G401 (cell line): ENCODE measurements at regions not wholly inside any gene's neighbourhood (a gene's known extent, or its start where the extent isn't known, plus 50 kb on each side); places are given as distances from the start of the nearest gene placed in this dataset.
A peak's percentile ranks its signal among the peaks of the same experiment; 100 is the strongest.

ENCODE experiments used
- DNase-seq: peaks from one replicate; pipeline ENCODE4 v3.0.0-alpha.2; 2015; ENCODE audit warnings: low spot score
- in situ Hi-C: cut with HindIII; loops from 2 replicates; pipeline ENCODE4 v1.10.0; 2016; ENCODE audit warnings: low sequenced_read_pairs, mixed read lengths

DNA sequence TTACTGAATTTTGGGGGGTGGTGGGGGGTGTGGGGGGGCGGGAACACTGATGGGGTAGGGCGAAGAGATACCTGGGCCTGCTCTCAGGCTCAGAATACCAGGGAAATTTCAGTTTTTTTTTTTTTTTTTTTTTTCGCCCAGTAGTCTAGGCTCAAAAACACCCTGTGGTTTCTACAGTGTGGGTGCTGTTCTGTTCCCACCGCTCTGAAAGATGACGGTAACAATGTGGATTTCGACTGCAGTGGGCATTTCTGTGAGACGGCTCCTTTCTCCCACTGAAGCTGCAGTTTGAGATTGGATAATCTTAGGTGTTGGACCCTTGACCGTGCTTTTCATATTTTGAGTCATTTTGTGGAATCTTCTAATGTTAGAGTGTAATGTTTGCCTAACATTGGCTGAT lies 143.8 kb upstream of the RGMA start:
- DNase-seq: no peak
- in situ Hi-C loops: no loop called here

GRCh38 chr15:93231994-93232393 lies 143.0 kb upstream of the RGMA start:
- in situ Hi-C loops: no loop called here
- DNase-seq: no peak

GRCh38 chr15:93231261-93231925 lies 142.4 kb upstream of the RGMA start:
- in situ Hi-C loops: no loop called here
- DNase-seq: no peak

DNA sequence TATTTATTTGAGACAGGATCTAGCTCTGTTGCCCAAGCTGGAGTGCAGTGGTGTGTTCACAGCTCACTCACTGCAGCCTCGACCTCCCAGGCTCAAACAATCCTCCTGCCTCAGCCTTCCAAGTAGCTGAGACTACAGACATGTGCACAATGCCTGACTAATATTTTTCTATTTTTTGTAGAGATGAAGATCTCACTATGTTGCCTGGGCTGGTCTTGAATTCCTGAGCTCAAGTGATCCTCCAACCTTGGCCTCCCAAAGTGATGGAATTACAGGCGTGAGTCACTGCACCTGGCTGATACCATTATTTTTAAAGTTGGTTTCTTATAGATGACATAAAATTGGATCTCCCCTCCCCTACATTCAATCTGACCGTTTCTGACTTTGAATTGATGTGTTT lies 139.5 kb upstream of the RGMA start:
- DNase-seq: no peak
- in situ Hi-C loops: no loop called here

DNA sequence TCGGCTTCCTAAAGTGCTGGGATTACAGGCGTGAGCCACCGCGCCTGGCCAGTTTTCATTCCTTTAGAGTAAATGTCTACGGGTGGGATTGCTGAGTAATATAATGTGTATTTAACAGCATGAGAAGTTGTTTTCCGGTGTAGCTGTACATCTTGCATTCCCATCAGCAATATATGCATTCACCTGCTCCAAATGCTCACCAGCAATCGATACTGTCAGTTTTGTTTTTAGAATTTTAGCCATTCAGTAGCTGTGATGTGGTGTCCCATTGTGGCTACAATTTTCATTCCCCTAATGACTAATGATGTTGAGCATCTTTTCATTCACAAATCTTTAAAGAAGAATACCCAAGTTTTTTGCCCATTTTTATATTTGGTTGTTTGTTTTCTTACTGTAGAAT lies 134.8 kb upstream of the RGMA start:
- no peak for DNase-seq
- in situ Hi-C loops: no loop called here

- in situ Hi-C loops: no loop called here
- DNase-seq: no peak
Measured at GRCh38 chr15:93221759-93222158, 132.7 kb upstream of the RGMA start.

GRCh38 chr15:93219859-93220420 lies 130.9 kb upstream of the RGMA start:
- no peak for DNase-seq
- in situ Hi-C loops: no loop called here

DNA sequence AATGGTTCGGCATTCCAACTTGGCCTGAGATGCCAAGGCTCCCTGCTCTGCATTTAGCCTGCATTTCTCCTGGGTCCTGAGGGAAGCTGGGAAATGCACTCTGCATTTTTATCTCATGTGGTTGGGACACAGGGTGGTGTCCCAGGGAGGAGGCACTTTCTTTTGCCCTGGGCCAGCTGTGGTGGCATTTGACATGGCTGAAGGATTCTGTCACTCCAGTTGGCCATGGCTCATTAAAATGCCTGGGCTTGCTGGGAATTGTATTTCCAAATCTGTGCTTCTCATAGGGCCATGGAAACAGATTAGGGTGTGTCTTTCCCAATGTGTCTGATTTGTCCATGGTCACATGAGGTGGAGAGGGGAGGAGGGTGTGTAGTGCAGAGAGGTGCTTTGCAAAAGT lies 128.3 kb upstream of the RGMA start:
- in situ Hi-C loops: no loop called here

DNA sequence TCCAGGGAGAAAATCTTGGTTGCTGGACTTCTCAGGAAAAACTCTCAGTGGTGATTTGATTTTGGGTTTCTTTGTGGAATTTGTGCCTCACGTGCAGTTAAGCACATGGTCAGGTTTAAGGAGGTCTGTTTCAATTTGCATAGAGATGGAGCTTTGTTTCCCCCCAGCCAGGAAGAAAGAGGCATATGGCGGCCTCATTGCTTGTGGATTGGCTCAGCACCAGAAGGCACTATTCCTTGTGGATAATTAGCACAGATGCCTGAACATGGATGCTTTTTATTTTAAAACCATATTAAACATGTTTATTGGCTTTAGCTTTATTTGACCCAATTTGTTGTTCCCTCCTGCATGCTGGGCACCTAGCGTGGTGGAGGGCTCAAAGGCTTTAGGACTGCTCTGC lies 125.1 kb upstream of the RGMA start:
- DNase-seq: no peak
- in situ Hi-C loops: no loop called here

More for the DNA sequence above, 128.3 kb upstream of the RGMA start:
- DNase-seq: no peak

GRCh38 chr15:93213281-93213680 lies 124.3 kb upstream of the RGMA start:
- DNase-seq: peak; percentile 19
- in situ Hi-C loops: no loop called here

- in situ Hi-C loops: no loop called here
- DNase-seq: no peak
Measured at GRCh38 chr15:93212578-93212977, 123.6 kb upstream of the RGMA start.

GRCh38 chr15:93210995-93211394 lies 122.0 kb upstream of the RGMA start:
- no peak for DNase-seq
- in situ Hi-C loops: no loop called here

DNA sequence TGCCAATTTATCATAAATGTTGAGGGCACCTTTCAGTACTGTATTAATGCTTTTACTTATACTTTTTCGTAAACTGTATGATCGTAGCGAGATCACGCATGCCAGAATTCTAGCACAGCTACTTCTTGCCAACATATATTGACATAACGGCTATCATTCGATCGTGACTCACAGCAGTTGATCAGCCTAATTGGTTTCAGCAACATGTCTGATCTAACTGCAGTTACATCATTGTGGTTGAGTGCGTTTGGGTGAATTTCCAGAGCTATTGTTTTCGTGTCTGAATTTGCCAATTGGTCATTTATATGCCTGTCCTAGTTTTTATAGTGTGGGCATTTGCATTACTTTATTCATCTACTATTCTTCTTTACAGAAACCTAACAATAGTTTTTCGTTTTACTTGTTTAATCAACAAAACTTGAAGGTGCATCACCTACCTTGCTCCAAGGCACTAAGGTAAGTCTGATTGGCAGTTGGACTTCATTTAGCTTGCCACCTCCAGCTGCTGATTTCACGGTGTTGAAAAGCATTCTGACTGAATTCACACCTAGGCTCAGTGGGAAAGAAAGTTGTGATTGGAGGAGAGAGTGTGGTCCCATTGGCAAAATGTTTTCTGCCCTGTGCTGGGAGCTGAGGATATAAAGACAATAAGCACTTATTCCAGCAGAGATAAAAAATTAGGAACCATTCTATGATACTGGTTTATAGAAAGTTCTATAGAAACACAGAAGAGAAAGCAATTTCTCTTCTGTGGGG lies 120.9 kb upstream of the RGMA start:
- DNase-seq: no peak
- in situ Hi-C loops: no loop called here

DNA sequence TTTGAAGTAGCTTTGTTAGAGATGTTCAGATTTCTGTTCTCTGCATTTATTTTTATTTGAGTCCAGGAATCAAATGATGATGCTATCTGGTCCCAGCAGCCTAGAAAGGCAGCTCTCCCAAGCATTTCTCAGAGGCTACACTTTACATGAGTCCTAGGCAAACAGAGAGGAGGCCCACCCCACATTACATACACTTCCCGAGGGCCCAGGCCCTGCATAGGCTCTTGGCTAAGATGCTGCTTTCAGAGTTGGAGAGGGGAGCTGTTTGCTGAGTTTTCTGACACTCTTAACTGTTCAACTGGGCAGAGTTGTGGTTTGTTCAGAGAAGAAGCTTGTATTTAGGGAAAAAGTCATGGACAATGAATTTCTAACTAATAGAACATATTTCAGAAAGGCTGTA lies 117.9 kb upstream of the RGMA start:
- in situ Hi-C loops: no loop called here
- no peak for DNase-seq

DNA sequence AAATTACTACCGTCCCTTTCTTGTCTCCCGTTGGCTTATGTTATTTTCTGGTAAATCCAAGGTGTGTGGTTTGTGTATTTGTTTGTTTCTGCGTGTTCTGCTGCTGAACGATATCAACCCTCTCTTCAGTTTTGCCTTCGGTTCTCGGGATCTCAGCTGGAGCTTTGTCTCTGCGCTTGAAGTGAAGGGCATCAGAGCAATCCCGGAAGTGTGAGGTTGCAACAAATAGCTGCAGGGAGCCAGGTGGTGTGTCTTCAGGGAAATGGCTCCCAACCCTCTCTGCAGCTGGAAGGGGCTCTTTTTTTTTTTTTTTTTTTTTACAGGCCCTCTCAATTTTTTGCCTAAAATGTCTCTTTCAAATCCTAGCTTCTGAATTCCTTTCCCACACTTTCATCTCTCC lies 116.4 kb upstream of the RGMA start:
- DNase-seq: no peak
- in situ Hi-C loops: no loop called here

DNA sequence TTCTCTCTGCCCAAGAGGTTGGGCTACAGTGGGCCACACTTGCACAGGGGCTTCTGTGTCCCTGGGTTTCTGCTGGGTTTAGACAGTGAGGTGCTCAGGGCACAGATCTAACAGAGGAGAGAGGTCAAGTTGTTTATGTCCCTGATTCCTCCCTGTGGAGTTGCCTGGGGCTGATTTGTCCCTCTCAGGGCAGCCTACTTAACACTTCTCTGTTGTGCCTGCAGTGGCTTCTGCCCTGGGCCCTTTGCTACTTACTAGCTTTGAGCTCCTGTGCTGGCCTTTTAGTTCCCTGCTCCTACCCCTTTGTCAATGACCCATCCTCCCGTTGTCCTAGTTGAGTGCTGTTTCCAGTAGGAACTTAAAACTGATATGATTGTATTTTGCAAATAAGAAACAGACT lies 114.0 kb upstream of the RGMA start:
- in situ Hi-C loops: no loop called here
- no peak for DNase-seq

- no peak for DNase-seq
- in situ Hi-C loops: no loop called here
Measured at GRCh38 chr15:93202405-93202804, 113.4 kb upstream of the RGMA start.

DNA sequence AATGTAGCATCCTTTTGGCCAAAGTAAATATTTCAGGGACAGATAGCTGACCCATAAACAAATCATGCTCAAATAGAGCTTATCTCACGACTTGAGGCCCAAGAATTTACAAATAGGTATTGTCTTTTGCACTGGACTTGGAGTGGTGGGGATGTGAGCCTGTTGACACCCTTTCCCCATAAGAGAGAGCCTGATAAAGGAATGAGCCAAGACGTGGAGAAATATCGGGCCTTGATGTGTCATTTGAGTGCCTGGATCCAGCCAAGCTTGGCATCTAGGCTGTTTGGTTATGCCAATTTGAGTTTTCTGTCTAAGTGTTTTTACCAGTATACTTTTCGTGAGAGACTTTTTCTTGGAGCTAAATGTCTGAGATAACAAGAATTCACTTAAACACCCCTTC lies 112.9 kb upstream of the RGMA start:
- in situ Hi-C loops: no loop called here
- no peak for DNase-seq

DNA sequence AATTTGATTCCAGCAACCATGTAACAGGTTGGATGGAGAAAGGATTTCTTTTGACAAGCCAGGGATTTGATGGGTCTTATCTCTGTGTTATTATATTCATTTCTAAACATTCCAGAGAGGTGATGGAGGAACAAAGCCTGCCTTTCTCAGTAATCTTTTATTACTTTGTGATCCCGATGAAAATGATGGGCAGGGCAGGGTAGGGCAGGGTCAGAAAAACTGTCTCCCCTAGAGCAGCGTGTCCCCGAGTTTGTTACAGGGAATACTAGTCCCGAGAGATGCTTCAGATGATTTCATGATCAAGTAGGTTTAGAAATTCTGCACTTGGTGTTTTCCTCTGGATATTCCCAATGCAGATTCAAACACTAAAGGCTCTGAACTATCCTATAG lies 111.8 kb upstream of the RGMA start:
- in situ Hi-C loops: no loop called here
- no peak for DNase-seq

DNA sequence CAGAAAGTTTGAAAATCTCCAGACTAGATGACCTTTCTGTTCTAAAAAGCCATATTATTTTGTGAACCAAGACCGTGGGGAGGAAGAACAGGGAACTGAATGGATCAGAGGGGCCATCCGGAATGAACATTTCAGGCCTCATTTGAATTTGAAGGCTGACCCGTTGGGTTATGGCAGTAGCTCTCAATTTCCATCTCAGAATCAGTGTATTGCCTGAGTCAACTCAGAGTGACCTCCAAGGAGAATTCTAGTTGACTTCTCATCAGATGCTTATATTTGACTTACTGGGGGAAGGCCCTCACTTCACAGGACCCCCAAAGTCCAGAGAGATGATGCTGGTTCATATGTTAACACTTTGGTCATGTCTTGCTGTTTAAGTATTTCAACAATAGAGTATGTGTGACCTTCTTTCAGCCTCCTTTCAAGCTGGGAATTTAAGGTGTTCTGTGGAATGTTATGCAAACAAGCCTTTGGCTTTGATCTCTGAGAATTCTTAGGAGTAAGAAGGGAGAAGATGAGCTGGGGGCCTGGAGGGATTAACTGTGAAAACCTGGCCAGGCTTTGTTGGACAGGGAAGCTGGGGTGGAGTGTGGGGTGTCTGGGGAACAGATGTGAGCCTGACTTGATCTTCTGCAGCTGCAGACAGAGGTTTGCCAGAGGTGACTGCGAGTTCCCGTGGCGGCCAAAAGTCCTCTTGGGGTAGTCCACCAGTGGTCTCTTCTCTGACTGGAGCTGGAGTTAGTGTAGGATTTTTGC lies 111.2 kb upstream of the RGMA start:
- in situ Hi-C loops: no loop called here
- no peak for DNase-seq
